OCI-LY7 (cell line): ENCODE measurements at regions not wholly inside any gene's neighbourhood (a gene's known extent, or its start where the extent isn't known, plus 50 kb on each side); places are given as distances from the start of the nearest gene placed in this dataset.

ENCODE experiments used
- EZH2phosphoT487 ChIP-seq: fragments of 200-600 bp; sonication (generic); IDR thresholded peaks from 2 replicates; pipeline ENCODE4 v1.6.1; 2018; ENCODE audit warnings: low read depth, borderline replicate concordance, mild to moderate bottlenecking, mixed run types, antibody characterized with exemption, low read length, moderate library complexity, mixed read lengths
- TF ChIP-seq, protein P1 (sequence below): fragments of 200-600 bp; sonication (generic); conservative IDR thresholded peaks from 2 replicates; pipeline ENCODE4 v1.5.1; 2014; ENCODE audit warnings: mild to moderate bottlenecking, antibody characterized with exemption, low read length, moderate library complexity, mixed read lengths

DNA sequence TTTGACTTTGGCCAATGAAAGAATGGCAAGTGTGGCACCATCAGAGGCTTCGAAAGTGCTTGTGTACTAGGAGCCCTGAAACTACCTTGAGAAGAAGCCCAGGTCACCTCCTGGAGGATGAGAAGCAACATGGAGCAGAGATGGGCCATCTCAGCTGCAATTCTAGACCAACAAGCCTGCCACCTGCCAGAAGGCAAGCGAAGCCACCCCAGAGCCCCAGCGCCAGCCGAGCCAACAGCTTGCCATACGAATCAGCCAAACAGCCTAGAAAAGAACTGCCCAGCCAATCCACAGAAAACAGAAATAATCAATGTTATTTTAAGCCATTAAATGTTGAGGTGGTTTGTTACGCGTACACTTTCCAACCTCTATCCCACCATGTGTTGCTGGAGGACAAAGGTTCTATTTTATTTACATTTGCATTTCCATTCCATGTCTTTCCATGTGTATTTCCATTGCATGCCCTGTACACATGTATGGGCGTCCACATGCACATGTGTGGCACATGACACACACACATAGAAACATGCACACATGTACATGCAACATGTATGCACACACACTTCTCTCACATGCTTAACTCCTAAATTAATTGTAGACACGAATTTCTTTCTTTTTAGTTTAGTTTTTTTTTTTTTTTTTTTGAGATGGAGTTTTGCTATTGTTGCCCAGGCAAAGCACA is 144.3 kb upstream of the TNRC6C start:
- TF ChIP-seq, protein P1, sequence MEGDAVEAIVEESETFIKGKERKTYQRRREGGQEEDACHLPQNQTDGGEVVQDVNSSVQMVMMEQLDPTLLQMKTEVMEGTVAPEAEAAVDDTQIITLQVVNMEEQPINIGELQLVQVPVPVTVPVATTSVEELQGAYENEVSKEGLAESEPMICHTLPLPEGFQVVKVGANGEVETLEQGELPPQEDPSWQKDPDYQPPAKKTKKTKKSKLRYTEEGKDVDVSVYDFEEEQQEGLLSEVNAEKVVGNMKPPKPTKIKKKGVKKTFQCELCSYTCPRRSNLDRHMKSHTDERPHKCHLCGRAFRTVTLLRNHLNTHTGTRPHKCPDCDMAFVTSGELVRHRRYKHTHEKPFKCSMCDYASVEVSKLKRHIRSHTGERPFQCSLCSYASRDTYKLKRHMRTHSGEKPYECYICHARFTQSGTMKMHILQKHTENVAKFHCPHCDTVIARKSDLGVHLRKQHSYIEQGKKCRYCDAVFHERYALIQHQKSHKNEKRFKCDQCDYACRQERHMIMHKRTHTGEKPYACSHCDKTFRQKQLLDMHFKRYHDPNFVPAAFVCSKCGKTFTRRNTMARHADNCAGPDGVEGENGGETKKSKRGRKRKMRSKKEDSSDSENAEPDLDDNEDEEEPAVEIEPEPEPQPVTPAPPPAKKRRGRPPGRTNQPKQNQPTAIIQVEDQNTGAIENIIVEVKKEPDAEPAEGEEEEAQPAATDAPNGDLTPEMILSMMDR: no peak
- TF ChIP-seq EZH2phosphoT487: no peak
